ENCODE measurements at regions not wholly inside any gene's neighbourhood (a gene's known extent, or its start where the extent isn't known, plus 50 kb on each side); places are given as distances from the start of the nearest gene placed in this dataset.

DNA sequence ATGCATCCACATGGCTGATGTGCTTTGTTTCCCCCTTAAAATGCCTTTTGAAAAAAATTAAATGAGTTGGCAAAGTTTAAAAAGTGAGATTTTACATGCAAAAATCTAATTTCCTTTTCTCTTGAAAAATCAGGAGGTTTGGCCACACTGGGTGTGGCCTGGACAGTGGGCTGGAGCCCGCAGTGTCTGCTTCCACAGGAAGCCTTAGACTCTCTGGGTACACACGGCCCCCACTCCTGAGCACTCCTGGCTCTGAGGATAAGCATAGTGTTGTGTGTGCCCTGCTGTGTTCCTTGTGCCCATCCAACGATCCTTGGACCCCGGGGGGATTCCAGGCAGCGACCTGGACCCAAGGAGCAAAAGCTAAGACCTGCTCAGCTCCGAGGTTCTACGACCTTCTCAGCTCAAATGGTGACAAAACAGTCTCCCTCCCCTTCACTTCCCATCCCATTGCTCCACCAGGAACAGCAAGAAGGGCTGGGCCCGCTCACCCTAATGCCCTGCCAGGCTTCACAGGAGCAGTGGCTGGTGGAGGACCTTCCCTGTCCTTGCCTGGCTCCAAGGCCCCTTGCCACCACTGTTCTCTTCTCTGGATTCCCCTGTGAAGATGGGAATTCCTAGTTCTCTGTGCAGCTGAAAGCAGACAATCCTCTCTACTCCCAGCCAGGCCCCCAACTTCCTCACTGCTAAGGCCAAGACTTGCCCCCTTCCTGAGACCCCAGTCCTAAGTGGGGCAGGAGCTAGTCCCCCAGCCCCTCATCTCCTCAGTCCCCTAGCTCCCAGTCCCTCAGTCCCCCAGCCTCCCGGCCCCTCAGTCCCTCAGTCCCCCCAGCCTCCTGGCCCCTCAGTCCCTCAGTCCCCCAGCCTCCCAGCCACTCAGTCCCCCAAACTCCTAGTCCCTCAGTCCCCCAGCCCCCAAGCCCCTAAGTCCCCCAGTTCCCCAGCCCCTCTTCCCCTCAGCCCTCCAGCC lies 395.8 kb downstream of the PTPRU start:
- no peak overlapping the region for H3K4me3 ChIP-seq (ENCODE audit: low read depth, low read length)
- no peak for DNase-seq (ENCODE audit: low read depth)
- TF ChIP-seq, protein P1, sequence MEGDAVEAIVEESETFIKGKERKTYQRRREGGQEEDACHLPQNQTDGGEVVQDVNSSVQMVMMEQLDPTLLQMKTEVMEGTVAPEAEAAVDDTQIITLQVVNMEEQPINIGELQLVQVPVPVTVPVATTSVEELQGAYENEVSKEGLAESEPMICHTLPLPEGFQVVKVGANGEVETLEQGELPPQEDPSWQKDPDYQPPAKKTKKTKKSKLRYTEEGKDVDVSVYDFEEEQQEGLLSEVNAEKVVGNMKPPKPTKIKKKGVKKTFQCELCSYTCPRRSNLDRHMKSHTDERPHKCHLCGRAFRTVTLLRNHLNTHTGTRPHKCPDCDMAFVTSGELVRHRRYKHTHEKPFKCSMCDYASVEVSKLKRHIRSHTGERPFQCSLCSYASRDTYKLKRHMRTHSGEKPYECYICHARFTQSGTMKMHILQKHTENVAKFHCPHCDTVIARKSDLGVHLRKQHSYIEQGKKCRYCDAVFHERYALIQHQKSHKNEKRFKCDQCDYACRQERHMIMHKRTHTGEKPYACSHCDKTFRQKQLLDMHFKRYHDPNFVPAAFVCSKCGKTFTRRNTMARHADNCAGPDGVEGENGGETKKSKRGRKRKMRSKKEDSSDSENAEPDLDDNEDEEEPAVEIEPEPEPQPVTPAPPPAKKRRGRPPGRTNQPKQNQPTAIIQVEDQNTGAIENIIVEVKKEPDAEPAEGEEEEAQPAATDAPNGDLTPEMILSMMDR (IDR thresholded peaks at IDR 0.05; ENCODE audit: insufficient read depth, low read length, poor library complexity, severe bottlenecking), result no peak
- no peaks in the 10 kb centered on the region for H3K36me3 ChIP-seq (ENCODE audit: control insufficient read depth, insufficient read depth, low read length)
- H3K27me3 ChIP-seq (ENCODE audit: control insufficient read depth, insufficient read depth, low read length), result no peaks in the 10 kb centered on the region

DNA sequence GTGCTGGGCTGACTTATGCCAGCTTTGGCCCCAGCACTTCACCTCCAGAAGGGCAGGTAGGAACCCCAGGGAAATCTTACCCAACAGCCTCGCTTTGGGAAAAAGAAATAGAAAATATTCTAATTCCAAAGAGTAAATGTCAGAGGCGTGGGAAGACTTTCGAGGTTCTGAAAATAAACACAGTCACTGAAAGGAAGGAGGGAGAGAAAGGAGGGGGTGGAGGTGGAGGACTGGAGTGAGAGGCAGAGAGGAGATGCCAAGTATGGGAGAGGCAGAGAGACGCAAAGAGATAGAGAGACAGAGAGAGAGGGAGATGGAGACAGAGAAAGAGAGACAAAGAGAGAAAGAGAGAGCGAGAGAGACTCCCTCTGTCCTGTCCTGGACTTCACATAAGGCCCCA lies 395.0 kb downstream of the PTPRU start:
- H3K4me3 ChIP-seq (ENCODE audit: low read depth, low read length), result no peak overlapping the region
- no peak for DNase-seq (ENCODE audit: low read depth)
- TF ChIP-seq, protein P1 (IDR thresholded peaks at IDR 0.05; ENCODE audit: insufficient read depth, low read length, poor library complexity, severe bottlenecking), result no peak
- H3K27me3 ChIP-seq (ENCODE audit: control insufficient read depth, insufficient read depth, low read length), result no peaks in the 10 kb centered on the region
- no peaks in the 10 kb centered on the region for H3K36me3 ChIP-seq (ENCODE audit: control insufficient read depth, insufficient read depth, low read length)

DNA sequence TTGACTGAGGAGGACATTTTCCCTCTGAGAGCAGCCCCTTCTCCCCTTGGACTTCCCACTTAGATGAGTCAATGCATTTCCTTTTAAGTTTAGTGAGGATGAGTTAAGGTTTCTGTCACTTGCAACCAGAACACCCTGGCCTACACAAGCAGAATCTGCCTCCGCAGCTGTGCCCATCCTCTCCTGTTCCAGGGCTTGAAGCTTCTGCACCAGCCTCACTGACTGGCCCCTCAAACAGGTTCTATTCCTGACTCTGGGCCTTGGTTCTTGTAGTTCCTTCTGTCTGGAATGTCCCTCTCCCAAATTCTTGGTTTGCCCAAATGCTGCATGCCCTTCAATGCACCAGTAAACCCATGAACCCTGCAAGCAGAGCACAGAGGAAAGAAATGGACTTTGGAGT lies 394.4 kb downstream of the PTPRU start:
- TF ChIP-seq, protein P1 (IDR thresholded peaks at IDR 0.05; ENCODE audit: insufficient read depth, low read length, poor library complexity, severe bottlenecking), result no peak
- no peaks in the 10 kb centered on the region for H3K27me3 ChIP-seq (ENCODE audit: control insufficient read depth, insufficient read depth, low read length)
- no peaks in the 10 kb centered on the region for H3K36me3 ChIP-seq (ENCODE audit: control insufficient read depth, insufficient read depth, low read length)
- no peak for DNase-seq (ENCODE audit: low read depth)
- no peak overlapping the region for H3K4me3 ChIP-seq (ENCODE audit: low read depth, low read length)

DNA sequence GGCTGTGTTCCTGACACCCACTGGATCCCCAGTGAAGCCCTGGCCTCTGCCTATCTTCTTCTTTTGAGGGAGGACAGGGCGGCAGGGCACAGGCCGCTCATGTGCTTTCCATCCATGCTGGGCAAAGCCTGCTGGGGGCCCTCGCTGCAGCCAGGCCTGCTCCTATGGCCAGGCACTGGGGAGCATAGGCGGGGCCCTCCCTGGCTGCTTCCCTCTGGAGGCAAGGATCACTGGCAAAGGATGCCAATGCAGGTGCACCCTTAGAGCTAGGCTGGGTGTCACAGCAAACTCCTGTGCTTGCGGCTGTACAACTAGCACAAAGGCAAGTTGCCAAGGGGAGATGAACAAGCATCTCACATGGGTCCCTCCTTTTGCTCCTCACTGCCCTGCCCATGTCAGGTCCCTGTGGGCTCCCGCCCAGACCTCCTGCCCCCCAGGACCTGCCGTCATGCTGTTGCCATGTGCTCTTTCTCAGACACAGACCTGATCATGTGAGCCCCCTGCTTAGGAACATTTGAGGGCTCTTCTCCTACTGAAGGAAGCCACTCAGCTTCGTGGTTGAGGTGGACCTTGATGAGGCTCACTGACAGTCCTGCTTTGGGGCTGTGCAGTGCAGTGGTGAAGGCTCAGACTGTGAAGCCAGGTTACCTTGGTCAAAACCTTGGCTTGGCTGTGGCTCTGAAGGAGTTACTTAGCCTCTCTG lies 393.6 kb downstream of the PTPRU start:
- Histone ChIP-seq H3K27me3 (ENCODE audit: control insufficient read depth, insufficient read depth, low read length) (no peaks in the 10 kb centered on the region), H3K36me3 (ENCODE audit: control insufficient read depth, insufficient read depth, low read length) (no peaks in the 10 kb centered on the region), H3K4me3 (ENCODE audit: low read depth, low read length) (no peak overlapping the region)
- DNase-seq (ENCODE audit: low read depth), result no peak
- TF ChIP-seq, protein P1 (IDR thresholded peaks at IDR 0.05; ENCODE audit: insufficient read depth, low read length, poor library complexity, severe bottlenecking), result no peak

DNA sequence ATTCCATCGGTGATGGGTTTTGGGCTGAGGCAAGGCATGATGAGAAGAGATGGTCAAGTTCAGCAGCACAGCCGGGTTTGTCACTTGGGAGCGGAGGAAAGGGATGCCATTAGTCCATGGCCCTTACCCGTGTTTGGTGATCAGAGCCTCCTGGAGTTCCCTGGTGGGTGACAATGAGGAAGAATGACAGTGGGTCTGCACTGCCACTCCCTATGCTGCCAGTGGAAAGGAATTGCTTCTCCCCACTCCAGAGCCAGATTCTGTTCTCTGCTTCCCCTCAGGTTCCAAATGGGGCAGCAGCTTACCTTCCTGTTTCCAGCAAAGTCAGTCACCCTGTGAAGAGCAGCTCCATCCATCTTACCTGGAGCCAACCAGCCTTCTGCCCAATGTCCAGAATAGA lies 393.1 kb downstream of the PTPRU start:
- H3K27me3 ChIP-seq (ENCODE audit: control insufficient read depth, insufficient read depth, low read length), result no peaks in the 10 kb centered on the region
- DNase-seq (ENCODE audit: low read depth), result no peak
- TF ChIP-seq, protein P1 (IDR thresholded peaks at IDR 0.05; ENCODE audit: insufficient read depth, low read length, poor library complexity, severe bottlenecking), result no peak
- H3K4me3 ChIP-seq (ENCODE audit: low read depth, low read length), result no peak overlapping the region
- no peaks in the 10 kb centered on the region for H3K36me3 ChIP-seq (ENCODE audit: control insufficient read depth, insufficient read depth, low read length)

Data from kidney epithelial cell (primary cell).